MG63 (cell line): ENCODE measurements at regions not wholly inside any gene's neighbourhood (a gene's known extent, or its start where the extent isn't known, plus 50 kb on each side); places are given as distances from the start of the nearest gene placed in this dataset.
"Not testable (repeated sequence)": the region's sequence is repeated elsewhere in the genome, so short reads cannot be mapped to it uniquely, and the experiment has no call there.

Experiments
- DNase-seq: peaks from one replicate; pipeline ENCODE4 v3.0.0-alpha.2; 2020
- H3K27me3 ChIP-seq: fragments of 250-450 bp; sonication (Bioruptor Pico); 2 replicates; pipeline ENCODE4 v1.5.1; 2020; ENCODE audit warnings: mild to moderate bottlenecking, moderate library complexity
- H3K36me3 ChIP-seq: fragments of 250-450 bp; sonication (Bioruptor Pico); 2 replicates; pipeline ENCODE4 v1.5.1; 2020; ENCODE audit warnings: mild to moderate bottlenecking, moderate library complexity
- H3K4me3 ChIP-seq: fragments of 250-450 bp; sonication (Bioruptor Pico); 2 replicates; pipeline ENCODE4 v1.5.1; 2020; ENCODE audit warnings: mild to moderate bottlenecking, moderate library complexity
- H3K9me3 ChIP-seq: fragments of 250-450 bp; sonication (Bioruptor Pico); 2 replicates; pipeline ENCODE4 v1.5.1; 2020; ENCODE audit warnings: mild to moderate bottlenecking, moderate library complexity

DNA sequence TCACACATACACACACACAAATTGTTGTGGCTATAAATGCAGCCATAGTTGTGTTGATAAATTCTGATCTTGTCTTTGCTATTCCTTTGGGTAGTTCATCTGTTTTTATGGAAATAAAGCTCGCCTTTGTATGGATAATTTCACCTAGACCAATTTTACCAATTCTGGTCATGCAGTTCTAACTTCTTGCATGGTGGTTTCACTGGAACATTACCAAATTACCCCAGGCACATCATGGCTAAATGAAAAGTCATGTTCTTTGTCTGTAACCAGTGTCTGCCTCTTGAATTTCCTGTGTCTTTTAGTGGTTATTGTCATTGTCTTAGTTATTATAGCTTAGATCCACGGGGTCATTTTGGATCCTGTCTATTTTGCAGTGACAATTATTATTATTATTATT lies 50.3 kb upstream of the TMC1 start:
- Histone ChIP-seq H3K9me3 (no peaks in the 10 kb centered on the region), H3K4me3 (no peak overlapping the region), H3K27me3 (no peaks in the 10 kb centered on the region), H3K36me3 (no peaks in the 10 kb centered on the region)
- no peak for DNase-seq

DNA sequence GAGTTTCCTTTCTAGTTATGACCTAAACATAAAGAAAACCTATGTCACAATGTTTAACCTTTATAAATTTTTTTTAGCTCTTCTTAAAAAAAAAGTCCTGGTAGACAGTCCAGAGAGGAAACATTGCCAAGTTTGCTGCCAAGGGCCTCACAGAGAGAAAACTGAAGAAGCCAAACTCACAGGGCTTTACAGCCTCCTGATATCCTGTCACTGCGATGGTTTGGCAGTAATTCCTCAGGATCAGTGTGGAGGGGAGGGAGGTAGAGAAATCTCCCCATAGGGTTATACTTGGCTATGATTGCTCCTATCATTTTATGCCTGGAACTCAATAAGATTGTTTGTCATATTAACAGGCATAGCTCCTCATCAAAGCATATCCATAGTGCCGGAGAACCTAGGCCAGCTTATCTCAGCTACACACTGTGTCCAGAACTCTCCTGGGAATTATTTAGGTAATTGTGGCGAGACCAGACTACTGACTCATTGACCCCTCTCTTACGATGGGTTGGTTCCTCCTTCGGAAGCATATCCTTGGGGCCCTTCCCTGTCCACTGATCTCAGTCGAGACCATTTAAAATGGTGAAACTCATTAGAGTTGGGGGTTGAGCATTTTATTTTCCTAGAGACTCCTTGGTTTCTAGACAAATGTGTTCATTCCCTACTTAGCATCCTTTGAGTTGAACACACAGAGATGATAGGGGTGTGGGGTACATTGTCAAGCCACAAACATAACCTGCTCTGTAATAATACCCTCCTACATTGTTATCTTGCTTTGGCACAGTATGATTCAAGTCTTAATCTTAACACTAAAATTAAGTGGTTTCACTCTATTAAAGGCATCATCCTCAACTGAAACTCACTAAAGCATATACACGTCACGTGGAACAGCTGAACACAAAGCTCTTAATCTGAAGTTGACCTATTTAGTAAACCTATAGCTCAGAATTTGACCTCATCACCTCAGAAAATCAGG lies 53.4 kb upstream of the TMC1 start:
- Histone ChIP-seq H3K9me3 (no peaks in the 10 kb centered on the region), H3K36me3 (no peaks in the 10 kb centered on the region), H3K27me3 (no peaks in the 10 kb centered on the region), H3K4me3 (no peak overlapping the region)
- no peak for DNase-seq

DNA sequence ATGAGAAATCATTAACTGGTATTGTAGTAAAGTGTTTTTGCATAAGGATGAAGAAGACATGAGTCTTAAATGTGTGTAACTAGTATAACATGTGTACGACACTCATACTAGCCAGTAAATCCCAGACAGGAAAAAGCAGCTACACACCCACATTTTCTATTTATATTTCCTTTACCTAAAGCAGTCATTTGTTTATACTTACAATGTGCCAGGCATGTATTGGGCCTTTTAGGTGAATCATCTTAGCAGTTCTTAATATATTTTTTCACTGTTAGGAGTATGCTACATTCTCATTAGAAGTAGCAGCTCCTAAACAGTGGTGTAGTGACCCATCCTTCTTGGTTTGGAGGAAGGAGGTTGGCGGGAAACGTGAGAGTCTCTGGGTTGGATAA lies 55.8 kb upstream of the TMC1 start:
- Histone ChIP-seq H3K4me3 (no peak overlapping the region), H3K9me3 (no peaks in the 10 kb centered on the region), H3K27me3 (no peaks in the 10 kb centered on the region), H3K36me3 (no peaks in the 10 kb centered on the region)
- DNase-seq, result no peak

DNA sequence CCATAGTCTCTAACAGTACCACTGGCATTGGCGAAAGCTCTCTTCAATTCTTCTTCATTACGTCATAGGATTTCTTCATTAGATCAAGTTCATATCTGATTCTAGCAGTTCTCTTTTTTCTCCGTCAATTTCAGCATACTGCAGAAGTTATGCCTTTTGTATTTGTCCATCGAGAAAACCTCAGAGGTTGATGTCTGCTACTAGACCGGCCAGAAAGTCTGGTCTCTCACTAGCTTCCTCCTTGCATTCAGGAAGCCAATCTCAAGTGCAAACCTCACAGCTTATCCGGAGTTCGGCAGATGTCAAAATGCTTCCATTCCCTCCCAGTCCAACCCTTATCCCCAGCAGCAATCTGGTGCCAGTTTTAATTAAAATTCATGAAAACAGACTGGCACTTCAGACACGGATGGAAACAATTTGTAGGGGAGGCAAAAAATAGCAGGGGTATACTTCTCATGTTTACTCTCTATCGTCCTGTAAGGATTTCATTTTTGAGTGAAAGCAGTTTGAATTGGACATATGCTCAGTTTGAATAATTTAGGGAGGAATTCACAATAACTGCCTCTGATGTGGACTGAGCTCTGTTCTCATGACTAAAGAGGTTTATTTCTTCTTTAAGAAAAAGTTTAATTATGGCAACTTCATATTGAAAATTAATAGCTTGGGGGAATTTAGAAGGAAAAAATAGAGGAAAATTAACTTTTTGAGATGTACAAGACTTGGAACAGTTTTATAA lies 56.4 kb upstream of the TMC1 start:
- no peak for DNase-seq
- Histone ChIP-seq H3K9me3 (no peaks in the 10 kb centered on the region), H3K4me3 (no peak overlapping the region), H3K36me3 (no peaks in the 10 kb centered on the region), H3K27me3 (no peaks in the 10 kb centered on the region)

DNA sequence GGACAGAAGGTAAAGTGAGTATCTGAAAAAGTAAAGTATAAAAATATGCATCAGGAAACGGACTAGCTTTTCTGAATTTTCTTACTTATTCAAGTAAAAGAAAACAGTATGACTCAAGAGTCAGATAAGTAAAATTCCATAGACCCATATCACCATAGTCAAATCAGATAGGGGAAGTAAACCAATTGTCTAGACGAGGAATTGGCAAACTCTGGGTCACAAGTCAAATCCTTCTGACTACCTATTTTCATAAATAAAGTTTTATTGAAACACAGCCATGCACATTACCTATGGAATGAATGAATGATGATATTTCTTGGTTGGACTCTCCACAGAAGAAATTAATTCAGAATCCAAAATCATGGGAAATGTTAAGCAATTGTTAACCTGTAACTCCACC lies 59.1 kb upstream of the TMC1 start:
- Histone ChIP-seq H3K9me3 (no peaks in the 10 kb centered on the region), H3K4me3 (no peak overlapping the region), H3K36me3 (no peaks in the 10 kb centered on the region), H3K27me3 (no peaks in the 10 kb centered on the region)
- no peak for DNase-seq

DNA sequence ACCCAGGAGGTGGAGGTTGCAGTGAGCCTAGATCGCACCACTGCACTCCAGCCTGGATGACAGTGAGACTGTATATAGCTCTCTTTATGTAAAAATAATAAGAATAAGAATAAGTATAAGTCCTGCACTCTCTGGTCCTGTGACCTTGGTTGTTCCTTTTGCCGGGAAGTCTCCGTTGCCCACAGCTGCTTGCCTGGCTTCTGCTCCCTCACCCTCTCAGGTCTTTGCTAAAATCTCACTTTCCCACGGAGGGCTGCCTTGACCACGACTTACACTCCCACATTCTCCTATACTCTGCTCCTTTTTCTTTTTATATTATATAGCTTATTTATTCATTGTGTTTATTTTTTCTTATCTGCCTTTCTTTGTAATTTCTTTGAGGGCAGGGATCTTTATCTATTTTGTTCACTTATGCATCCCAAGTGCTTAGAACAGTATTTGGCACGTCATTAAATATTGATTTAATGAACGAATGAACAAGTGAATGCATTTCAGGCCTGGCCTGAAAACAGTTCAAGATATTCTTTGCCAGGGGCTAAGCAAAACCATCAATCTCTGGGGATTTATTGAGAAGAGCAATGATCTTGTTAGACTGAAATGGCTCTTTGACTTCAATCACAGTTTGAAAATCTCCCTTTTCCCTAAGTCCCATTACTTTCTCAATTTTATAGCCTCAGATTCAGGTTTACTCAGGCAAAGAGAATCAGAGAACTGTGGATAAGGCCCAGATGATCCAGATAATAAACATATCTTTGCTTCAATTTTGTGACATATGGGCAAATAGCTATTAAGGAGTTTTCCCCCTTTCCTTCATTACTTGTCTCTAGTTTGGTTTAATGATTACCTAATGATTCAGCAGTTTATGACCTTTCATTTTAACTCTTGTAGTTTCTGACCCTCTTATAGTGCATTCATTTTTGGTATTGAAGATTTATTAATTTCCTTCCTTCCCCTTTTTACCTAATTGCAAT lies 60.8 kb upstream of the TMC1 start:
- Histone ChIP-seq H3K36me3 (no peaks in the 10 kb centered on the region), H3K9me3 (no peaks in the 10 kb centered on the region), H3K27me3 (no peaks in the 10 kb centered on the region), H3K4me3 (no peak overlapping the region)
- DNase-seq, result no peak

DNA sequence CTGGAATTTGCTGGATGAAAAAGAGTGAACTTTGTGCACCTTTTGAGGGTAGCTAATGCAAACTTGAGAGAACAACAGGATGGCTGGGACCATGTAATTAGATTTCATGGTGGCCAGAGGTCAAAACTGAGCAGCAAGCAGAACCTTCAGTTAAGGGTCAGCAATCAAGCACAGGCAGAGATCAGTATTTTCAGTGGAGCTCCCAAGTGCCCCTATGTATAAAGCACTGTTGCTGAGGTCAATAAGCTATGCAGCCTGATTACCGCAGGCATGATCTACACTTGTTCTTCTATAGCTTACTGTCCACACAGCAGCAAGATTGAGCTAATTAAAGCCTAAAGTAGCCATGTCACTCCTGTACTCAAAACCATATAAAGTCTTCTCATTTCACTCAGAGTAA lies 62.1 kb upstream of the TMC1 start:
- no peaks in the 10 kb centered on the region for H3K27me3 ChIP-seq
- H3K9me3 ChIP-seq, result no peaks in the 10 kb centered on the region
- no peak overlapping the region for H3K4me3 ChIP-seq

DNA sequence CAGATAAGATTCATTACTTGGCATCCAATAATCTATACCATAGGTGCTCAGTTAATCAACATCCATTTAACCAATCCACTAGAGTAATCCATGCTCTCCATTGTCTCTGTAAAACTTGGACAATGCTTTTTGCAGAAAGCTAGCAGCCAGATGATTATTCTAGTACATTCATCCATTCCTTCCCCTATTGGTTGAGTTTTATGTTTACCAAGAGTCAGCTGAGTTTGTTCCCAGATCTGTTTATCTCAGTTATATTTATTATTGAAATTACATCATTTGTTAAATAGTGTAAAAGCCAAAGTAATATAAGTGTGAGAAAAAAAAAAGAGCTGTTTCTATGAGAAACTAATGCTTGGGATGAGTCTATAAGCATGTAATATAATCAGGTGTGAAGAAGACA lies 63.3 kb upstream of the TMC1 start:
- H3K9me3 ChIP-seq, result no peaks in the 10 kb centered on the region
- no peaks in the 10 kb centered on the region for H3K36me3 ChIP-seq
- no peaks in the 10 kb centered on the region for H3K27me3 ChIP-seq
- H3K4me3 ChIP-seq, result no peak overlapping the region
- DNase-seq, result no peak

More for the DNA sequence above, 62.1 kb upstream of the TMC1 start:
- DNase-seq, result no peak
- no peaks in the 10 kb centered on the region for H3K36me3 ChIP-seq

DNA sequence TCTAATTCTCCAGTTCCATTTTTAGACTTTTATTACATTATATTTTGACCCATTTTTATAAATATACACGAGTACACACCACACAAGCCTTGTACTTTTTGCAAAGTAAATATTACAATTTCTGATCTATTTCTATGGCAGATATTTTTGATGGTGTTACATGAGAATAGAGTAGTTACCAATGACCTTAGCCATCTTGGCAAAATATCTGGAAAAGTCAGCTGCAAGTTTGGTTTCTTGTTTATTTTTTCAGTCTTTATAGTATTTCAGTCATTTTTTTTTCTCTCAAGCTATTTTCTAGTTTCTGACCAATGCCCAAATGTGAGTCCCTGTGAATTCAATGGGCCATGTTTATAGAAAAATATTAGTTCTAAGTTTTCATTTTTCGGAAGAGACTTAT lies 64.0 kb upstream of the TMC1 start:
- no peak for DNase-seq
- H3K4me3 ChIP-seq, result no peak overlapping the region

DNA sequence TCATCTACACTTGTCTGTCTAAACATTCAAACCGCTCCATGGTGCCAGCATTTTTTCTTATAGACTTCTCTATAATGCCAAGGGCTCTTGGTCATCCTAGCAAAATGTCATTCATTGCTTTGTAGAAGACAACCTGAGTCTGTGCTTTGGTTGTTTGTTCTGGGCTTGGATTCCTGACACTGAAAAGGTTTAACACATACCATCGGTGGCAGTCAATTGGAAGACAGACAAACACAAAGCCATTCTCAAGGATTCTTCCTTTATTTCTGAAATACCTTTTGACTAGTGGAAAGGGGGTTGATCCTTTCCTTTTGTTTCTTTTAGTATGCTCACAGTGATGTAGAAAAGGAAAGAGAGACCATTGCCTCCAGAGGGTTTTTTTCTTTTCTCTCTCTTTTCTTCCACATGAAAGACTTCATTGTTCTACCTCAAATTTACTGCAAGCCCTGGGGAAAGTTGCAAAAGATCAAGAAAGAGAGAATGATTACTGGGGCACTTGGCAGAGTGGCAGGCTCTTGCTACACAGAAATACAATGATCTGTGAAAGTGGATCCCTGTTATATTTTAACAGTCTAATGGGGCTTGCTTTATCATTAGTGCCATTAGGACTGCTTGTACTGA lies 66.4 kb upstream of the TMC1 start:
- no peak for DNase-seq
- Histone ChIP-seq H3K9me3 (no peaks in the 10 kb centered on the region), H3K36me3 (no peaks in the 10 kb centered on the region), H3K4me3 (no peak overlapping the region), H3K27me3 (no peaks in the 10 kb centered on the region)

More for the DNA sequence above, 64.0 kb upstream of the TMC1 start:
- Histone ChIP-seq H3K27me3 (no peaks in the 10 kb centered on the region), H3K9me3 (no peaks in the 10 kb centered on the region), H3K36me3 (no peaks in the 10 kb centered on the region)

DNA sequence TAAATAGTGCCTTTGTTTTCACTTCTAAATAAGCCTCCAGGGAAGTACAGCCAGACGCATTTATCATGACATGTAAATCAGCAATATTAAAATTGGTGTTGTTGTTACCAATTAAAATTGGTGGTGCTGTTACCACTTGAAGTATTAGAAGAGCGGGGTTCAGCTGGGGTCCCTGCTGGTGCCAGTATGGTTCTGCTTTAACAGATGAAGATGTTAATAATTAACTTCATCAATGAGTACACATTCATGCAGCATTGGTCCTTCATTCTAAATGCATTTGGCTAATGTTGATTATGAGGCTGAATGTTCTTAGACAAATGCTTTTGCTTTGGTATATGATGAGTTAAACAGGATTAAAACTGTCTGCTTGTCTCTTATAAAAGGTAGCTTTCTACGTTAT lies 67.6 kb upstream of the TMC1 start:
- H3K4me3 ChIP-seq, result no peak overlapping the region
- H3K36me3 ChIP-seq, result no peaks in the 10 kb centered on the region
- no peaks in the 10 kb centered on the region for H3K27me3 ChIP-seq
- no peaks in the 10 kb centered on the region for H3K9me3 ChIP-seq
- DNase-seq, result no peak

DNA sequence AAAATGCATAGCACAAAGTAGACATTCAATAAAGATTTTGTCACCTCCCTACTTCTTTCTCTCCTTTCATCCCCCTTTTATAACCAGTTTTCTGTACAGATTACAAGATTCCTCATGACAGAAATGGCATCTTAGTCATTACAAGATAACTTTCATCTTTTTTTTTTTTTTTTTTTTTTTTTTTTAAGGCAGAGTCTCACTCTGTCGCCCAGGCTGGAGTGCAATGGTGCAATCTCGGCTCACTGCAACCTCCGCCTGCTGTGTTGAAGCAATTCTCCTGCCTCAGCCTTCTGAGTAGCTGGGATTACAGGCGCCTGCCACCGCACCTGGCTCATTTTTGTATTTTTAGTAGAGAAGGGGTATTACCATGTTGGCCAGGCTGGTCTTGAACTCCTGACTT lies 75.2 kb upstream of the TMC1 start:
- not testable (repeated sequence) for DNase-seq, H3K4me3 ChIP-seq, H3K36me3 ChIP-seq, H3K9me3 ChIP-seq, H3K27me3 ChIP-seq

DNA sequence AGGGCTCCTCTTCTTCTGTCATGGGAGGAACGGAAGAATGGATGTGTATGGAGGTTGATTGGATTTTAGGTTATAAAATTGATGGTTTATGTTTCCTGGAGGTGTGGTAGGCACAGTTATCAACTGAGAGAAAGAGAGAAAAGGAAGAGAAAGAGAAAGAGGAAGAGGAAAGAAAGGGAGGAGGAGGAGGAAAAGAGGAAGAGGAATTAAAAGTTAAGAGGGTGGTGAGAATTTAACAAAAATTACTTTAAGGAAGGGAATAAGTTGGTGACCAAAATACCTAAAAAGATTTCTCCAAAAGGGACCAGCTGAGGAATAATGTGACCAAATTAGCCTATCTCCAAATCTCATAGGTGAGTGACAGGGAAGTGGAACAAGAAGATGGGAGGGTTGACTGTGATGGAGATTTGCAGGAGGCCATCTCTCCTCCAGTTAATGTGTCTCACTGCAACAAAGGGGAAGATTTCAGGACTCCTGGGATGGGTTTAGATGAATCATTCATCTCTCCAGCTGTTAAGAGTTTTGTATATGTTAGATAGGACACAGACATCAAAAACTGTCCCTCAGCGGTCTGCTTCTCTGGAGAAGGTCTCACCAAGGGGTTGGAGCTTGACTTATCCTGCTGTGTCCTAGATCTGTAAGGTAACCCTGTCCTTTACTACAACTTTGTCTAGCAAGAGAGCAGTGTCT lies 76.0 kb upstream of the TMC1 start:
- no peaks in the 10 kb centered on the region for H3K36me3 ChIP-seq
- H3K27me3 ChIP-seq, result no peaks in the 10 kb centered on the region
- H3K9me3 ChIP-seq, result no peaks in the 10 kb centered on the region
- no peak overlapping the region for H3K4me3 ChIP-seq
- DNase-seq, result no peak

DNA sequence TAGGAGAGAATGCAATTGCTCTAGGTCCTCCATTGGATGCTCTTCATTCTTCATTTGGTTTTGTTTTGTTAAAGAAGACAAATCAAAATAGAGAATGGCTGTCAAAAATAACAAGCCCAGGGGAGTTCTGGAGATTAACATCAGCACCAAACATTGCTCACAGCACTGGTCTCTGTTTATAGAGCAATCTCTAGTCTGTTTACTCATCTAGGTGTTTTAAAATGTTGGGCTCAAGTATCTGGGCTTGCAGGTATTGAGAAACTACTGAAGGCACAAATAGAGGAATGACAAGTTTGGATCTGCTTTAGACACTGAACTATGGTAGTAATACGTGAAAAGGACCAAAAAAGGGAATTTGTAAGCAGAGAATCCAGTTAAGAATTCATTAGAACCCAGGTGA lies 77.0 kb upstream of the TMC1 start:
- Histone ChIP-seq H3K9me3 (no peaks in the 10 kb centered on the region), H3K36me3 (no peaks in the 10 kb centered on the region), H3K27me3 (no peaks in the 10 kb centered on the region), H3K4me3 (no peak overlapping the region)
- no peak for DNase-seq

DNA sequence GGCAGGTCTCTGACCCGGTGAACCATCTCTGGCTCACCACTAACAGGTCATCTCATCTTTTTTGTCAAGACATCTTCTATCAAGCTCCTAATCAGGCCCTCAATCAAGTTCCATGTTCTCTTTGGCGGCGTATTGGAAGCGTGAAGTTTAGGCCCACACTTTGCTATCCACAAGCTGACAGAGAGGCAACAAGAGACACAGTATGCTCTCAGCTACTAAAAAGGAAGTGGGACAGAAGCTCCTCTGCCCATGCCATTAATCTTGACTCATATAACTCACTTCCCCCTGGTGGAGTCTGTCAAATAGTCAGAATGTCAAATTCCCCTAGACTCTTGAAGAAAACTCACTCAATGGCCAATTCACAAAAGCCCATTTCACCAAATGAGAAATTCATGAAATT lies 77.6 kb upstream of the TMC1 start:
- no peaks in the 10 kb centered on the region for H3K27me3 ChIP-seq
- no peak for DNase-seq
- H3K4me3 ChIP-seq, result no peak overlapping the region
- H3K36me3 ChIP-seq, result no peaks in the 10 kb centered on the region
- H3K9me3 ChIP-seq, result no peaks in the 10 kb centered on the region
